ENCODE measurements at regions not wholly inside any gene's neighbourhood (a gene's known extent, or its start where the extent isn't known, plus 50 kb on each side); places are given as distances from the start of the nearest gene placed in this dataset.

DNA sequence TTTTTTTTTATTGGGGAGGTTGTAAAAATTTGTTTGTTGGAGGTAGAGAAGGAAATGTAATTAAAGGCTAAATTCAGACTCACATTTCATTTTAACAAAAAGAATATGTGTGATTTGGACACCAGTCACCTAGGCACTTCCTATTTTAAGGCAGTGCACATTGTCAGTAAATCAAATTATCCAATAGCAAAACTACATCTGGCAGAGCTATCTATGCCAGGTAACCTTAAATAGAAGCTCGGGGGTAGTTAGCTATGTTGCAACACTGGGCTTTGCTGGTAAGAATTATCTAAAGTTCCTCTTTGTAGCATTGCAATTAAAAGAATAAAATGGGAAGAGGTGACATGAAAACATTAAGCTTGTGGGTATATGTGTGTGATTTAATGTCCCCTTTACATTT lies 1064.4 kb upstream of the ZEB2 start:
- no peaks in the 10 kb centered on the region for H3K36me3 ChIP-seq (ENCODE audit: control insufficient read depth in 2 of 2, insufficient read depth in 1 of 2, low read length in 2 of 2)
- H3K9me3 ChIP-seq (ENCODE audit: control insufficient read depth, insufficient read depth, low read depth, low read length): no peaks in the 10 kb centered on the region; the same call in 1 of the 2 replicates
- no peak overlapping the region for H3K27ac ChIP-seq (ENCODE audit: extremely low read depth, low read depth, low read length)
- POLR2A ChIA-PET: no interaction called here
- H3K4me1 ChIP-seq (ENCODE audit: control insufficient read depth, insufficient read depth, low read length): no peaks in the 10 kb centered on the region
- H3K4me3 ChIP-seq (ENCODE audit: low read depth, low read length): no peak overlapping the region
- no peak for TF ChIP-seq ZNF202 (tag by site-specific recombination; IDR thresholded peaks at IDR 0.05; ENCODE audit: borderline replicate concordance)
- TF ChIP-seq, protein P1, sequence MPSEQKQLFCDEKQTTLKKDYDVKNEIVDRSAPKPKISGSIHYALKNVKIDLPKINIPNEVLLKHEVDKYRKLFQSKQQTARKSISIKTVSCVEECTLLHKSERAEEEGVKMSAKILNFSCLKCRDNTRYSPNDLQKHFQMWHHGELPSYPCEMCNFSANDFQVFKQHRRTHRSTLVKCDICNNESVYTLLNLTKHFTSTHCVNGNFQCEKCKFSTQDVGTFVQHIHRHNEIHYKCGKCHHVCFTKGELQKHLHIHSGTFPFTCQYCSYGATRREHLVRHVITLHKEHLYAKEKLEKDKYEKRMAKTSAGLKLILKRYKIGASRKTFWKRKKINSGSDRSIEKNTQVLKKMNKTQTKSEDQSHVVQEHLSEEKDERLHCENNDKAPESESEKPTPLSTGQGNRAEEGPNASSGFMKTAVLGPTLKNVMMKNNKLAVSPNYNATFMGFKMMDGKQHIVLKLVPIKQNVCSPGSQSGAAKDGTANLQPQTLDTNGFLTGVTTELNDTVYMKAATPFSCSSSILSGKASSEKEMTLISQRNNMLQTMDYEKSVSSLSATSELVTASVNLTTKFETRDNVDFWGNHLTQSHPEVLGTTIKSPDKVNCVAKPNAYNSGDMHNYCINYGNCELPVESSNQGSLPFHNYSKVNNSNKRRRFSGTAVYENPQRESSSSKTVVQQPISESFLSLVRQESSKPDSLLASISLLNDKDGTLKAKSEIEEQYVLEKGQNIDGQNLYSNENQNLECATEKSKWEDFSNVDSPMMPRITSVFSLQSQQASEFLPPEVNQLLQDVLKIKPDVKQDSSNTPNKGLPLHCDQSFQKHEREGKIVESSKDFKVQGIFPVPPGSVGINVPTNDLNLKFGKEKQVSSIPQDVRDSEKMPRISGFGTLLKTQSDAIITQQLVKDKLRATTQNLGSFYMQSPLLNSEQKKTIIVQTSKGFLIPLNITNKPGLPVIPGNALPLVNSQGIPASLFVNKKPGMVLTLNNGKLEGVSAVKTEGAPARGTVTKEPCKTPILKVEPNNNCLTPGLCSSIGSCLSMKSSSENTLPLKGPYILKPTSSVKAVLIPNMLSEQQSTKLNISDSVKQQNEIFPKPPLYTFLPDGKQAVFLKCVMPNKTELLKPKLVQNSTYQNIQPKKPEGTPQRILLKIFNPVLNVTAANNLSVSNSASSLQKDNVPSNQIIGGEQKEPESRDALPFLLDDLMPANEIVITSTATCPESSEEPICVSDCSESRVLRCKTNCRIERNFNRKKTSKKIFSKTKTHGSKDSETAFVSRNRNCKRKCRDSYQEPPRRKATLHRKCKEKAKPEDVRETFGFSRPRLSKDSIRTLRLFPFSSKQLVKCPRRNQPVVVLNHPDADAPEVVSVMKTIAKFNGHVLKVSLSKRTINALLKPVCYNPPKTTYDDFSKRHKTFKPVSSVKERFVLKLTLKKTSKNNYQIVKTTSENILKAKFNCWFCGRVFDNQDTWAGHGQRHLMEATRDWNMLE (tag by site-specific recombination; conservative IDR thresholded peaks at IDR 0.05; ENCODE audit: low read depth): no peak
- TF ChIP-seq ZNF610 (tag by site-specific recombination; IDR thresholded peaks at IDR 0.05; ENCODE audit: borderline replicate concordance): no peak
- TF ChIP-seq ZNF274 (IDR thresholded peaks at IDR 0.05; ENCODE audit: low read length): no peak
- no peak for TF ChIP-seq ZNF274 (tag by site-specific recombination; IDR thresholded peaks at IDR 0.05; ENCODE audit: borderline replicate concordance)
- no peak for TF ChIP-seq KLF9 (tag by site-specific recombination; IDR thresholded peaks at IDR 0.05; ENCODE audit: low read depth)
- TF ChIP-seq ZNF223 (tag by site-specific recombination; IDR thresholded peaks at IDR 0.05): no peak
- no peak for TF ChIP-seq IKZF3 (tag by site-specific recombination; IDR thresholded peaks at IDR 0.05)
- TF ChIP-seq, protein P2, sequence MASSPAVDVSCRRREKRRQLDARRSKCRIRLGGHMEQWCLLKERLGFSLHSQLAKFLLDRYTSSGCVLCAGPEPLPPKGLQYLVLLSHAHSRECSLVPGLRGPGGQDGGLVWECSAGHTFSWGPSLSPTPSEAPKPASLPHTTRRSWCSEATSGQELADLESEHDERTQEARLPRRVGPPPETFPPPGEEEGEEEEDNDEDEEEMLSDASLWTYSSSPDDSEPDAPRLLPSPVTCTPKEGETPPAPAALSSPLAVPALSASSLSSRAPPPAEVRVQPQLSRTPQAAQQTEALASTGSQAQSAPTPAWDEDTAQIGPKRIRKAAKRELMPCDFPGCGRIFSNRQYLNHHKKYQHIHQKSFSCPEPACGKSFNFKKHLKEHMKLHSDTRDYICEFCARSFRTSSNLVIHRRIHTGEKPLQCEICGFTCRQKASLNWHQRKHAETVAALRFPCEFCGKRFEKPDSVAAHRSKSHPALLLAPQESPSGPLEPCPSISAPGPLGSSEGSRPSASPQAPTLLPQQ (tag by site-specific recombination; IDR thresholded peaks at IDR 0.05): no peak
- no peak for TF ChIP-seq GLIS2 (tag by site-specific recombination; IDR thresholded peaks at IDR 0.05)
- TF ChIP-seq PRDM1 (tag by site-specific recombination; IDR thresholded peaks at IDR 0.05): no peak
- TF ChIP-seq, protein P3, sequence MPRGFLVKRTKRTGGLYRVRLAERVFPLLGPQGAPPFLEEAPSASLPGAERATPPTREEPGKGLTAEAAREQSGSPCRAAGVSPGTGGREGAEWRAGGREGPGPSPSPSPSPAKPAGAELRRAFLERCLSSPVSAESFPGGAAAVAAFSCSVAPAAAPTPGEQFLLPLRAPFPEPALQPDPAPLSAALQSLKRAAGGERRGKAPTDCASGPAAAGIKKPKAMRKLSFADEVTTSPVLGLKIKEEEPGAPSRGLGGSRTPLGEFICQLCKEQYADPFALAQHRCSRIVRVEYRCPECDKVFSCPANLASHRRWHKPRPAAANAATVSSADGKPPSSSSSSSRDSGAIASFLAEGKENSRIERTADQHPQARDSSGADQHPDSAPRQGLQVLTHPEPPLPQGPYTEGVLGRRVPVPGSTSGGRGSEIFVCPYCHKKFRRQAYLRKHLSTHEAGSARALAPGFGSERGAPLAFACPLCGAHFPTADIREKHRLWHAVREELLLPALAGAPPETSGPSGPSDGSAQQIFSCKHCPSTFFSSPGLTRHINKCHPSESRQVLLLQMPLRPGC (tag by site-specific recombination; IDR thresholded peaks at IDR 0.05): no peak
- no peak for TF ChIP-seq TCF7L2 (IDR thresholded peaks at IDR 0.05; ENCODE audit: borderline replicate concordance, low read depth, low read length)
- no peak for TF ChIP-seq ZNF654 (tag by site-specific recombination; IDR thresholded peaks at IDR 0.05; ENCODE audit: low read depth)
- no peak for TF ChIP-seq ZNF239 (tag by site-specific recombination; IDR thresholded peaks at IDR 0.05)
- TF ChIP-seq GLI2 (tag by site-specific recombination; IDR thresholded peaks at IDR 0.05; ENCODE audit: borderline replicate concordance, low read depth): no peak
- no peak for TF ChIP-seq ZNF214 (tag by site-specific recombination; IDR thresholded peaks at IDR 0.05; ENCODE audit: borderline replicate concordance)
- CTCF ChIA-PET: interaction anchor here (0.9 kb wide), 1 partner anchor 8 kb away, joined by 3 read pairs; no protein-coding TSS in a partner anchor

- Histone ChIP-seq H3K36me3 (ENCODE audit: control insufficient read depth in 2 of 2, insufficient read depth in 1 of 2, low read length in 2 of 2) (no peaks in the 10 kb centered on the region), H3K9me3 (ENCODE audit: control insufficient read depth, insufficient read depth, low read depth, low read length) (no peaks in the 10 kb centered on the region), H3K27ac (ENCODE audit: extremely low read depth, low read depth, low read length) (no peak overlapping the region), H3K4me1 (ENCODE audit: control insufficient read depth, insufficient read depth, low read length) (no peaks in the 10 kb centered on the region), H3K4me3 (ENCODE audit: low read depth, low read length) (no peak overlapping the region)
- no peak for TF ChIP-seq YY1 (tag by site-specific recombination; IDR thresholded peaks at IDR 0.05)
- TF ChIP-seq, protein P4, sequence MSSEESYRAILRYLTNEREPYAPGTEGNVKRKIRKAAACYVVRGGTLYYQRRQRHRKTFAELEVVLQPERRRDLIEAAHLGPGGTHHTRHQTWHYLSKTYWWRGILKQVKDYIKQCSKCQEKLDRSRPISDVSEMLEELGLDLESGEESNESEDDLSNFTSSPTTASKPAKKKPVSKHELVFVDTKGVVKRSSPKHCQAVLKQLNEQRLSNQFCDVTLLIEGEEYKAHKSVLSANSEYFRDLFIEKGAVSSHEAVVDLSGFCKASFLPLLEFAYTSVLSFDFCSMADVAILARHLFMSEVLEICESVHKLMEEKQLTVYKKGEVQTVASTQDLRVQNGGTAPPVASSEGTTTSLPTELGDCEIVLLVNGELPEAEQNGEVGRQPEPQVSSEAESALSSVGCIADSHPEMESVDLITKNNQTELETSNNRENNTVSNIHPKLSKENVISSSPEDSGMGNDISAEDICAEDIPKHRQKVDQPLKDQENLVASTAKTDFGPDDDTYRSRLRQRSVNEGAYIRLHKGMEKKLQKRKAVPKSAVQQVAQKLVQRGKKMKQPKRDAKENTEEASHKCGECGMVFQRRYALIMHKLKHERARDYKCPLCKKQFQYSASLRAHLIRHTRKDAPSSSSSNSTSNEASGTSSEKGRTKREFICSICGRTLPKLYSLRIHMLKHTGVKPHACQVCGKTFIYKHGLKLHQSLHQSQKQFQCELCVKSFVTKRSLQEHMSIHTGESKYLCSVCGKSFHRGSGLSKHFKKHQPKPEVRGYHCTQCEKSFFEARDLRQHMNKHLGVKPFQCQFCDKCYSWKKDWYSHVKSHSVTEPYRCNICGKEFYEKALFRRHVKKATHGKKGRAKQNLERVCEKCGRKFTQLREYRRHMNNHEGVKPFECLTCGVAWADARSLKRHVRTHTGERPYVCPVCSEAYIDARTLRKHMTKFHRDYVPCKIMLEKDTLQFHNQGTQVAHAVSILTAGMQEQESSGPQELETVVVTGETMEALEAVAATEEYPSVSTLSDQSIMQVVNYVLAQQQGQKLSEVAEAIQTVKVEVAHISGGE (tag by site-specific recombination; conservative IDR thresholded peaks at IDR 0.05; ENCODE audit: low read depth): no peak
- TF ChIP-seq HOXD13 (CRISPR knock-in tag; IDR thresholded peaks at IDR 0.05; ENCODE audit: borderline replicate concordance): no peak
- no peak for TF ChIP-seq ZNF704 (tag by site-specific recombination; IDR thresholded peaks at IDR 0.05)
- no peak for TF ChIP-seq ZNF510 (tag by site-specific recombination; IDR thresholded peaks at IDR 0.05; ENCODE audit: insufficient replicate concordance)
- ChIA-PET POLR2A (no interaction called here), CTCF (no interaction called here)
Measured at GRCh38 chr2:145573608-145574007, 1053.7 kb upstream of the ZEB2 start.

Measured in HEK293 (cell line).